Ammon's horn (tissue), 1 donor: ENCODE measurements at regions not wholly inside any gene's neighbourhood (a gene's known extent, or its start where the extent isn't known, plus 50 kb on each side); places are given as distances from the start of the nearest gene placed in this dataset.
"Not testable (repeated sequence)": the region's sequence is repeated elsewhere in the genome, so short reads cannot be mapped to it uniquely, and the experiment has no call there.

ENCODE experiments used
- DNase-seq: peaks from one replicate; pipeline ENCODE4 v3.0.0-alpha.2; 2016; ENCODE audit warnings: low spot score

DNA sequence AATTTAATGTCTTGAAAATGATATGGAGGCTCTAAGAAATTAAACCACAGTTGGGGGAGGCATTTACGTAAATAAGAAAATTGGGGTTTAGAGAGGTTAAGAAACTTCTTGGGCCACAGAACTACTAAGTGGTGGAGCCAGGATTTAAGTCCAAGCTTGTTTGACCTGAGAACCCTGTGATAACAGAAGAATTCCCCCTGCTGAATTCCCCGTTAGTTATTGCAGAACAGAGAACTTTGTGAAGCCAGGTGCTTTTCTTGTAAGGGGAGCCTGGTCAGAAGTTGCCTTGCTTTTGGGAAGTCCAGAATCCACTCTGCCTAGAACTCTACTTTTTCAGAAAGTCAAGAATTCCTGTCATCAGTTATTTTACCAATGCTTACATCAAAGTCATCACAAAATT is 309.3 kb upstream of the SEMA6A start:
- DNase-seq: no peak

DNA sequence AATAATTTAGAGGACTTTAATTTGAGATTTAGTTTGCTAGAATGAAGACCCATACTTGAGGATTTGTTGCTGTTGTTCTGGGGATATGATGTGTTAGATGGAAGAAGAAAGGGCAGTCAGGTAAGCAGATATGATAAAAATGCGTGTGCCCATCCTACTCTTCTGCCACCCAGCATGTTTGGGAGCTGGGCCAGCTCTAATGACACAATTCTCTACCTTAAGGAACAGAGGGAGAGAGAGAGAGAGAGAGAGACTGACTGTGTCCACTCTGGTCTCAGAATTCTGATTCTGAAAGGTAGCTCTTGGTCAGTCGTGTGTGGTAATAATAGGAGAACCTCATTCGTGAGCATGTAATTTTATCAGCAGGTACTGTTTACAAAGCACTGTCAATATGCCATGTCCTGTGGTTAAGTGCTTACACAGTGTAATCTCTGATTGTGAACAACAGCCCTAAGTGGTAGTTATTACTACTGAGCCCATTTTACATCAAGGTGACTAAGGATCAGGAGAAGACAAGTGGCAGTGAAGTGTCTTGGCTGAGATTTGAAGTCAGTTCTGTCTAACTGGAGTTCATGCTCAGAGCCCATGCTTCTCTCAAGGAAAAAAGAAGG is 307.4 kb upstream of the SEMA6A start:
- no peak for DNase-seq

DNA sequence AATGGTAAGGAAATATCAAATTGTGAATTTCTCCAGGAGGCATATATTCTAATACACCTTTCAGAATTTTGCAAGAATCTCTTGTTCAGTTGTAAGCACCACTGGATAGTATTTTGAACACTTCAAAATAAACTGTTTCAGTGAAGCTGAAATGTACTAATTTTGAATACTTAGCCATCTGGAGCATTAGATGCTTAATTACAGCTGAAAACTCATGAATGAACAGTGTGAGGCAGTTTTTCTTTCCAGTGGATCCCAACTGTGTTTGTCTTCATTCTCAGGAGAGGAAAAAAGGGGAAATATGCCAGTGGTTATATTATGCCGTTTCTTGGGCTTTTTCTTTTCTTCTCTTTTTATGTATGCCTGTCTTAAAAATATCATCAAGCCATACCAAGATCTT is 306.0 kb upstream of the SEMA6A start:
- peak; percentile 7 for DNase-seq

DNA sequence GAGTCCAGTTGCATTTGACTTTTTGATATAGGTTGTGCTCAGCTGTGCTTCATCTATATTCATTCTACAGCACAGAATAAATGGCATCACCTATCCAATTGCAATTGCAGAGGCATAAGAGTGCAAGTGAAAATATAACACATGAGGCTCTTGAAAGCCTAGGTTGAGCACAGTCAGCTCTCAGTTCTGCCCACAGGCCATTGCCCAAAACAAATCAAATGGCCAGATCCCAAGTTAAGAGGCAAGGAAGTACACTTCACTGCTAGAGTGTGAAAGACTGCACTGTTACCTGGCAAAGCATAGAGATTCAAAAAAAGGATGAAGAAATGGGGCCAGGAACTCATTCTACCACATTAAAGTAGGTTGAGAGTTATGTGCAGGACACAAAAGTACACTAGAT is 305.5 kb upstream of the SEMA6A start:
- DNase-seq: no peak

DNA sequence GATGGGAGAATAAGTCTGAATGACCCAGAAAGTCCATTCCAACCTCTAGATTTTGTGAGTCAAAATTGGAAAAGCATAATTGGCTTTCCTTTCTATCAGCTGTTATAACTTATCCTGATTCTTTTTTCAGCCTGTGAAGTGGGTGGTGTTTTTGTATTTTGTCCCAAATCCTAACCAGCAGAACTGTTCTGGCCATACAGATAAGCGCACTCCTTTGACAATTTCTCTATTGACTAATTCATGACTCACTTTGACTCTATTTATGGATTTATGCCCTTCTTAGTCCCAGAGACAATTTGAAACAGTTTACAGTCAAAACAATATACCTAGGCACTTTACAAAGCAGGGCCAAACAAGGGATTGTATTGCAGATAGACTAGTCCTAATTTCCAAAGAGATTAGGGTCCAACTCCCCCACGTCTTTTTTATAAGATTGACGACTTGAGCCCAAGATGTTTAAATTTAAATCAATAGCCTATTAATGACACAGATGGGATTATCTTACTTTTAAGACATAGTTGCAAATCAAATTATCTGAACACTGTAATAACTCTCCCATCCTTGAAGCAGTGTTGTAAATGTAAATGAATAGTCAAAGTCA is 301.7 kb upstream of the SEMA6A start:
- peak; percentile 18 for DNase-seq

DNA sequence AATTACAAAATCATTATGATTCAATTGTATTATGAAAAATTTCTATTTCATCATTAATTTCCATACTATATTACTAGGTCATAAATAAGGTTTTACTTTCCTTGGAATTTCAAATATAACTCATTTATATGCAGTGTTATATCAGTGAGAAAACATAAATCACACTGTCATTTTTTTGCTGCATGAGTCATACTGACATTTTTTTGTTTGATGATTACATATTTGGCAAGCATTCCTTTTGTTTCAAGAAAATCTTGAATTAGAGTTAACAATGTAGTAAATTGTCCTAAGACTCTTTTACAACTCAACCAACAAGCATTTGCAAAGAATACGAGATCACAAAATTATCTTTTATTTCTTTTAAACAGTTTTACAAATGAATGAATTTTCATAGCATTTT is 298.4 kb upstream of the SEMA6A start:
- no peak for DNase-seq

DNA sequence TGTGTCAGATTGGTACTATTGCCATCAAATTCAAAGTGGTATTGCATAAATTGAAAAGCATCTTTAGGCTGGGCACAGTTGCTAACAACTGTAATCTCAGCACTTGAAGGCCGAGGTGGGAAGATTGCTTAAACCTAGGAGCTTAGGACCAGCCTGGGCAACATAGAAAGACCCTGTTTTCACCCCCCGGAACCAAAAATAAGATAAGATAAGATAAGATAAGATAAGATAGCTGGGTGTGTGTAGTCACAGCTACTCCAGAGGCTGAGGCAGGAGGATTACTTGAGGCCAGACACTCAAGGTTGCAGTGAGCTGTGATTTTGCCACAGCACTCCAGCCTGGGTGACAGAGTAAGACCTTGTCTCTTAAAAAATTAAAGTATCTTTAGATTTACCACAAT is 297.9 kb upstream of the SEMA6A start:
- DNase-seq: no peak

DNA sequence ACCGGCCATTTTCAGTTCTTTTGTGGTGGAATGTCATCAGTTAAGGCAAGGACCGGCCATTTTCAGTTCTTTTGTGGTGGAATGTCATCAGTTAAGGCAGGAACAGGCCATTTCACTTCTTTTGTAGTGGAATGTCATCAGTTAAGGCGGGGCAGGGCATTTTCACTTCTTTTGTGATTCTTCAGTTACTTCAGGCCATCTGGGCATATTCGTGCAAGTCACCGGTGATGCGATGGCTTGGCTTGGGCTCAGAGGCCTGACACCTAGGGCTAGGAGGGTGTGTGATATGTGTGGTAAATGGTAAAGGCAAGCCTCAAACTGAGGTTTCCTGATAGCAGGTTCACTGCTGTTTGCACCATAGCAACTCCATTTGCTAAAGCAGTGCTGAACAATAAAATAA is 293.2 kb upstream of the SEMA6A start:
- DNase-seq: not testable (repeated sequence)

DNA sequence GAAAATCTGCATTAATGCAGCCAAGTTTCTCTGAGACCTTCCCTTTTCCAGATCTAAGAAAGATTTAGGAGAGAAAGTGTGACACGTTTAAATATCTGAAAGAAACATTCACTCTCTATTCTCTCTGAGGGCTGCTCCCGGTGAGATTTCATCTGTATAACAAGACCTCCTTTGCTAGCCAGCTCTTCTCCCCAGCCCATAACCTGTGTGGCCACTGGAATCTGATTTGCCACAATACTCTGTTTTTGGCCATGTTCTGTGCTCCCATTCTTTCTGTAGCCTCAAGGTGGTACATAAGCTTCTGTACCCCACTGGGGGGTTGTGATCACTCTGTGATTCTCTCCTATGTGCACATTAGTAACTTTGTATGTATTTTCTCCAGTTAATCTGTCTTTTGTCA is 291.0 kb upstream of the SEMA6A start:
- no peak for DNase-seq

DNA sequence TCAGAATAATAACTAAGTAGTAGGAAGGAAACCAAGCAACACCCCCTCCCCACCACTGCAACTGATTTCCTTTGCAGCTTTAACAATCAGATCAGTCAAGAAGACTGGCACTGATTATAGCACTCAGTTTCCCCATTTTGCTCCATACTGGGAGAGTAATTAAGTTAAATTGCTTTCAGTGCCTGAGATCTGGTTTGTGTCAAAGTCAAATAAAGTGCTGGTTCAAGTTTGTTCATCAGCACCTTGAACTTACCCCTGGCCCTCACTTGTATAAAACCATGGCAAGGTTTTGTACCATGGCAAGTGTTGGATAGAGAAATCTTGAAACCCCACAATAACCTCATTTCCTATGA is 290.2 kb upstream of the SEMA6A start:
- DNase-seq: no peak

DNA sequence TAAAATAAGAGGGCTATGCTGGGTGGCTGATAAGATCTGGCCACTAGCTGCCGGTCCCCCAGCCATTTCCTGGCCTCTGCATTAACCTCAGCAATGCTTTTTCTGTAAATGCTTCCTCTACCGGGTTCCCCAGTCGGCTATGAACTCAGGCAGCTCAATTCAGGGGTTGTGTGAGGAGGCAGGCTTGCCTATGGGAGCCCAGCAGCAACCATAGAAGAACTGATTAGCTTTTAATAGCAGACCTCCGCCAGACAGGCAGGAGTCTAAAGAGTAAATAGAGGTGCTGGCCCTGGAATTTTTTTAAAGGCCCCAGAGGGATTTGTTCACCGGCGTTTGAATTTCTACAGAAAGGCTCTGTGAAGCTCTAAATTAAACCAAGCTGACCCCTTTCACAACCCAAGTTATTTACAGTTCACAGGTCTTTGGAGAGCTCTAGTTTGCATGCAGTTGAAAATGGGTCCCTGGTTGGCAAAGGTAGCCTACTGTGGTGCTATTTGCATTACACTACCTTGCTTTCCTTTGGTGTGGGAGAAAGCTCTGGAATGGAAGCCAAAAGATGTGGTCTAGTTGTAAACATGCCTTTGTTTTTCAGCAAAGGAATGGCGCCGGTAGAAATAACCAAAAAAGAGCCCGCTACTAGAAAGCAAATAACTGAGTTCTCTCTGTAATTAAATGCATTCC is 289.7 kb upstream of the SEMA6A start:
- DNase-seq: peak; percentile 16

DNA sequence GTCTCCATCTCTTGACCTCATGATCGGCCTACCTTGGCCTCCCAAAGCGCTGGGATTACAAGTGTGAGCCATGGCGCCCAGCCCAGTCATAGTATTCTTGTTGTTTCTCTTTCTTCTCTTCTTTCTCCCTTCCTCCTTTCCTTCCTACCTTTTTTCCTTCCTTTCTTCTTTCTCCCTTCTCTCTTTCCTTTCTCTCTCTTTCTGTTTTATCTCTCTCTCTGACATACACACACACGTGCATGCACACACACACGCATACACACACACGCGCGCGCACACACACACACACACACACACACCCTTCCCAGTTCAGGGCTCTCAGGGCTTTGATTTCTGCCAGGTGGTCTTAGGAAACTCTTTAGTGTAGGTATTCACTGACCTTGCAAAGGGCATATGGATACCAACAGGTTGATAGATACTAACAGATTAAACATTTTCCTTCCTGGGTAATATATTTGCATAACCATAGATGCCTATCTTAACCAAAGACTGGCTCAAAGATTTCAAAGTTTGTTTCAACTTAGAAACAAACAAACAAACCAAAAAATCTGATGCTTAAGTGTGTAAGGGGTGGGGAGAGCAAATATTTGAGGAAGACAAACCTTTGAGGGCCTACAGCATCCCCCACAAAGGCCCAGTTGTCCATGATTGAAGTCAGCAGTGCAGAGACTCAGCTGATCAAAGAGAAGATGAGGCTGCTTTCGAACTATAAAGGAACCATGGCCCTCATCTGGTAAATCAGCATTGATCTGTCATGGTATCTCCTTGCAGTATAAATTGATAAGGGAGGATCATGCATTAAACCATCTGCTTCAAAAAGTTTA is 288.2 kb upstream of the SEMA6A start:
- DNase-seq: no peak

DNA sequence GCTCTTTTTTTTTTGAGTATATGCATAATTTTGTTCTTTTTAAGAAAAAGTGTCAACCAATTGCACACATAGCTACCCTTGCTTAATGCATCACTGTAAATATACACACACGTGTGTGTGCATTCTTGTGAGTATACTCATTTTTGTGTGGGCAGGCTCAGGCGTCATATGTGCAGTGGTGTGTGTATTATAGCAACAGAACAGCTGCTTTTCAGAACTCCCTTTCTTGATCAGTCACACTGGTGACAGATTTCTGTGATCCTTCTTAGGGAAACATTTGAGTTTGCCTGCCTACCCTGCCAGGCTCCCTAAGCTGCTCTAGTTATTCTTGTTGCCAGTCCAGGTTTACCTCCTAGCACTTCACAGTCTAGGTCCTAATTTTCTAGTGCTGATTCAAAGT is 287.0 kb upstream of the SEMA6A start:
- DNase-seq: no peak

DNA sequence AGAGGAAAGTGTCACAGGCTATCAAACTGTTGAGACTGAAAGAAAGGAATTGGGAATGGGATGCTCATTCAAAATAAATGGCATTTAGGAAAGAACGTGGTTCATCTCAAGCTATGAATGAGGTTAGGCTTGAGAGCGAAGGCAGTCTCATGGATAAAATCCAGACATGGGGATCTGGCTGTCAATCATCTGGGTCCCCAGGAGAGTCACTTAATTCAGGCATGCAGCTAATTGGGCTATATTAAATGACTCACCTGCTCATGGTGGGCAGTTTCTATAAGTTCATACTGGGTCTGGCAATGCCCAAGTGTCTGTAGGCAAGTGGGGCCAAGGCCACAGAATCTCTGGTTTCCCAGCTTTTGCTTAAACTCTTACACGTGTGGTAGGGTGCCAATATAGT is 286.5 kb upstream of the SEMA6A start:
- DNase-seq: no peak

DNA sequence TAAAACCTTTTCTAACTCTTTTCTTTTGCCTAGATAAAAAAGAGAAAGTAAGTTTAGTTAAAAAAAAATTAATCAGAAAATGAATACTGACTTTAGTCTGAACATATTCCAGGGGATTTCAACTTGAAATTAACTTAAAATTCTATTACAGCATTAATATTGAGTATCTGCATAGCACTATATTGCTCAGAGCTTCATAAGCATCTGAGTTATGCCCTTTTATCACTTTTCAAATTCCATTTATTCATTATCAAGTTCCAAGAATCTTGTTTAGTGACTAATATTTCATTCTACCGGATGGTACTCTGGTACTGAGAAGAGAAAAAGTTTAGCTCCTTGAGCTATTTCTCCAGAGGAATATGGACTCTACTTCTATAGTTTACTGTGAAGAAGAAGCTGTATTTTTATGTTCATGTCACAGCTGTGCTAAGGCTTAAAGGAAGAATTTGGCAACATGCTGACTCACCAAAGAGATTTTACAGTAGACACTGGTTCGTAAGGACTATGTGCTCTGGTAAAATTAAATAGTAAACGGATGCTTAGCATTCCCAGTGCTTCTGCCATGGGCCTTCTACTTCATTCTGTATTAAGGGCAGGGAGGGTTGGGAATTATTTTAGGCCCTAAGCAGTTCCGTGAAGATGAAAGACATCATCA is 285.2 kb upstream of the SEMA6A start:
- no peak for DNase-seq

DNA sequence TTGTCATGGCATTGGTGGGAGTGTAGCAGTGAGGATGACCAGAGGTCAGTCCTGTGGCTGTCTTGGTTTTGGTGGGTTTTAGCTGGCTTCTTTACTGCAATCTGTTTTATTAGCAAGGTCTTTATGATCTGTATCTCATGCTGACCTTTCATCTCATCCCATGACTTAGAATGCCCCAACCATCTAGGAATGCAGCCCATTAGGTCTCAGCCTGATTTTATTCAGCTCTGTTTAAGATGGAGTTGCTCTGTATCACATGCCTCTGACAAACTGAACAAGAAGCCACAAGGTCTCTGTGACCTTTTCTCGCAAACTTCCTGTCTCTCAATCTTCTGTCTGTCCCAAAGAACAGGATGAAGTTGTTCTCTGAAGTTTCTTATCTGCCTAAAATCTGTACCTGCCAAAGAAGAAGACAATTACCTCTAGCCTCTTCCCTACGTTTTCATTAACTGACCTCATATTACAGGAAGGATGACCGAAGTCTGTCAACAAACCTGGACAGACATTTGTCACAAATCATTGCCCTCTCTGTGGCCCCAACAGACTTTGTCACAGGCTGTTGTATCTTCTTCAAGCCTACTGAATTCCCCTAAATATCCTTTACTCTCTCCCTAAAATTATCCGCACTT is 284.2 kb upstream of the SEMA6A start:
- DNase-seq: no peak

DNA sequence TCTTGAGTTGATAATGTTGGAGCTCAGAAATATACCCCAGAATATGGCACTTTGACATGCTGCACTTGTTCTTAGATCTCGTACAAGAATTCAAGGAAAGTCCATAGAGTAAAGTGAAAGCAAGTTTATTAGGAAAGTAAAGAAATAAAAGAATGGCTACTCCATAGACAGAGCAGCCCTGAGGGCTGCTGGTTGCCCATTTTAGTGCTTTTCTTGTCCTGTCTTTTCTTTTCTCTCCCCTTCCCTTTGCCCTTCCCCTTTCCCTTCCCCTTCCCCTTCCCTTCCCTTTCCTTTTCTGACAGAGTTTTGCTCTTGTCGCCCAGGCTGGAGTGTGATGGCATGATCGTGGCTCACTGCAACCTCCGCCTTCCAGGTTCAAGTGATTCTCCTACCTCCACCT is 283.4 kb upstream of the SEMA6A start:
- not testable (repeated sequence) for DNase-seq

DNA sequence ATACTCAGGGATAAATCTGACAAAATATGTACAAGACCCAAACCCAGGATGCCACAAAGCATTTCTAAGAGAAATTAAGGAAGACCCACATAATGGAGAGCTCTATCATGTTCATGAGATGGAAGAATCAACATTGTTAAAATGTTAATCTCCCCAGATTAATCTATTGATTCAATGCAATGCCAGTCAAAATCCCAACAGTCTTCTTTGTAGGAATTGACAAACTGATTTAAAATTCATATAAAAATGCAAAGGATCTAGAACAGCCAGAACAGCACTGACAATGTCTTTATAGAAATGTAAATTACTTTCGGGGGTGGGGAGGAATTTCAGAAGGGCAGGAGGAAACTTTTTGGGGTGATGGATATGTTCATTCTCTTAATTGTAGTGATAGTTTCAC is 281.6 kb upstream of the SEMA6A start:
- no peak for DNase-seq

DNA sequence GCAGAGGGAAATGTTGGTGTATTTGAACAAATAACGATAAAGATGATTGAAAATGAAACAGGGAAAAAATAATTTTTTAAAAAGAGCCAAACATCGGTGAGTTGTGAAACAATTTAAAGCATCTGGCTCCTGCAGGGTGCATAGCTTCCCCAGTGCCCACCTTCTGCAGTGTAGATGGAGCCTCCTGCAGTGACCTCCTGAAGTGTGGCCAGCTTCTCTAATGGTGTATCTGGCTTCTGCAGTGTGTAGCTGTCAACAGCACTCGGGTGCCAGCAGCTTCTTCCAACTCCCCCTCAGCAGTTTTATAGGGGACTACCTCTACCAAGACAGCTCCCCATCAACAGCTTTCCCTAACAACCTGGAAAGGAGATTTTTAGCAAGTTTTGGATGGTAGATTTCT is 279.4 kb upstream of the SEMA6A start:
- DNase-seq: no peak

DNA sequence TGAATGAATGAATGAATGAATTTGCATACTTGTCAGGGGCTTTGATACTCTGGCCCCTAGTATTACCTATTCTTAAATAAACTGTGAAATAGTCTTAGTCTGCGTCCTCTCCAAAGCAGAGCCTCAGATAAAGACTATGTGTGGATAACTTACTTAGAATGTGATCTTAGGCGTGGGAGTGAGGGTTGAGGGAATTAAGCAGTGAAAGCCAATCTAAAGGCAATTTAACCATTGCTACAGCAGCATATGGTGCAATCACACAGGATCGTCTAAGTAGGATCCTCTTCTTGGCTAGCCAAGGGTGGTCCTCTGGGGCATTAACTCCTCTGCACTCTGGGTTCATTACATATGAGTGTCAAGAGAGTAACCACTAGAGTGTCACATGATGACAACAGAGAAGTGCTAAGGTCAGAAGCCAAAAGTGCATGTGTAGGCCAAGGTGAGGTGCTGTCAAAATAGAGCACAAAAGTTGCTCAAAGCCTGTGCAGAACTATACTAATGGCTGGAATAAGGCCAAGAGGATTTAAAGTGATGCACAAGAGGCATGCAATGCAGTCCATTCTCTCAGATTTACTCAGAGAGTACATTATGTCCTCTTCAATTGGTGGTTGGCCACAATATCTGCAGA is 274.4 kb upstream of the SEMA6A start:
- no peak for DNase-seq

DNA sequence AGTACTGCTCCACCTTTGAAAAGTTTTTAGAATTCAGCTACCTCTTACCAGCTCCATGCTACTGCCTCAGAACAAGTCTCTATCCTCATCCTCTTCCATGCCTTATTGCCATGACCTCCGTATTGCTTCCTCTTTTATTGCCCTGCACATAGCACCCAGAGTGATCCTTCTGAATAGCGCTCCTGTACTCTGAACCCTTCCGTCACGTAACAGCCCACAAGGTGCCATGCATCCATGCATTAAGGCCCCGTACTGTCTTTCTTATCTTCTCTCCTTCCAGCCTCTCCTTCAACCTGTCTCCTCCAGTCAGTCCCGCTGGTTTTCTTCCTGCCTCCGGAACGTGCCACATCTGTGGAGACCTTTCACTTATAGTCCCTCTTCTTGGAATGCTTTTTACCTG is 273.3 kb upstream of the SEMA6A start:
- no peak for DNase-seq

DNA sequence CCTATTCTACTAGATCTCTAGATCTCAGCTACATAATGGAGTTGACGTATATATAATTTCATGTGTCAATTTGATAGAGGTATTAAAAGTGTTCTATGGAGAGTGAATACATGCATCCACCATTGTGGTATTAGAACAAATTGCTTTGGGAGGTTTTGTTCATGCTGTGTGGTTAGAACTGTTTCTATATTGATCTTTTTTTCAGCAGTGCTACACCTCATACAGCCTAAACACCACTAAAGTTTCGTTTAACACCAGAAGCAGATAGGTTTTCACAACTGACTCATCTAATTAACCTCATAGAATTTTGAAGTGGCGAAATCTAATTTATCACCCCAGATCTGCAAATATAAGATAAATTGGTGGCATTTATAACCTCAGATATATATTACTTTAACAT is 269.4 kb upstream of the SEMA6A start:
- no peak for DNase-seq
